Liver (tissue), 3 donors: ENCODE measurements at regions not wholly inside any gene's neighbourhood (a gene's known extent, or its start where the extent isn't known, plus 50 kb on each side); places are given as distances from the start of the nearest gene placed in this dataset.

ENCODE experiments used
- EGR1 ChIP-seq, 2 donors: IDR thresholded peaks; 2 replicates each; pipeline ENCODE4 v1.6.1; 2016 to 2018; ENCODE audit warnings: antibody characterized with exemption in 2 of 2, low read depth in 2 of 2
- GABPA ChIP-seq, 2 donors: IDR thresholded peaks in 1 of 2; conservative IDR thresholded peaks in 1 of 2; 2 replicates each; pipeline ENCODE4 v1.6.1; 2016; ENCODE audit warnings: antibody characterized with exemption in 2 of 2, mild to moderate bottlenecking in 1 of 2, moderate library complexity in 1 of 2
- JUND ChIP-seq, 2 donors: IDR thresholded peaks; 2 replicates each; pipeline ENCODE4 v1.6.1; 2016; ENCODE audit warnings: antibody characterized with exemption in 2 of 2
- MAX ChIP-seq: IDR thresholded peaks from 2 replicates; pipeline ENCODE4 v1.6.1; 2016; ENCODE audit warnings: antibody characterized with exemption
- RXRA ChIP-seq, 2 donors: IDR thresholded peaks; 2 replicates each; pipeline ENCODE4 v1.6.1; 2017 to 2018; ENCODE audit warnings: antibody characterized with exemption in 2 of 2, mild to moderate bottlenecking in 1 of 2
- SP1 ChIP-seq: IDR thresholded peaks from 2 replicates; pipeline ENCODE4 v1.6.1; 2018; ENCODE audit warnings: antibody characterized with exemption, mild to moderate bottlenecking
- TAF1 ChIP-seq: conservative IDR thresholded peaks from 2 replicates; pipeline ENCODE4 v1.6.1; 2016; ENCODE audit warnings: antibody characterized with exemption, mild to moderate bottlenecking
- YY1 ChIP-seq: IDR thresholded peaks from 2 replicates; pipeline ENCODE4 v1.6.1; 2016; ENCODE audit warnings: antibody characterized with exemption, mild to moderate bottlenecking
- TF ChIP-seq, protein P1 (sequence below): fragments of 150-350 bp; IDR thresholded peaks from 2 replicates; pipeline ENCODE4 v1.5.1; 2017; ENCODE audit warnings: improper control_type of control experiment, low read depth, low read length; ENCODE audit not compliant: missing input control
- donor health status: healthy.
- donor health status: healthy.

- TF ChIP-seq JUND (IDR thresholded peaks at IDR 0.05) (no peak), GABPA (IDR thresholded peaks at IDR 0.05 in 1 of 2, conservative IDR thresholded peaks at IDR 0.05 in 1 of 2) (no peak), YY1 (no peak), RXRA (IDR thresholded peaks at IDR 0.05) (no peak), MAX (no peak), EGR1 (IDR thresholded peaks at IDR 0.05; ENCODE audit: low read depth in 2 of 2) (no peak), SP1 (no peak), TAF1 (no peak)
- TF ChIP-seq, protein P1, sequence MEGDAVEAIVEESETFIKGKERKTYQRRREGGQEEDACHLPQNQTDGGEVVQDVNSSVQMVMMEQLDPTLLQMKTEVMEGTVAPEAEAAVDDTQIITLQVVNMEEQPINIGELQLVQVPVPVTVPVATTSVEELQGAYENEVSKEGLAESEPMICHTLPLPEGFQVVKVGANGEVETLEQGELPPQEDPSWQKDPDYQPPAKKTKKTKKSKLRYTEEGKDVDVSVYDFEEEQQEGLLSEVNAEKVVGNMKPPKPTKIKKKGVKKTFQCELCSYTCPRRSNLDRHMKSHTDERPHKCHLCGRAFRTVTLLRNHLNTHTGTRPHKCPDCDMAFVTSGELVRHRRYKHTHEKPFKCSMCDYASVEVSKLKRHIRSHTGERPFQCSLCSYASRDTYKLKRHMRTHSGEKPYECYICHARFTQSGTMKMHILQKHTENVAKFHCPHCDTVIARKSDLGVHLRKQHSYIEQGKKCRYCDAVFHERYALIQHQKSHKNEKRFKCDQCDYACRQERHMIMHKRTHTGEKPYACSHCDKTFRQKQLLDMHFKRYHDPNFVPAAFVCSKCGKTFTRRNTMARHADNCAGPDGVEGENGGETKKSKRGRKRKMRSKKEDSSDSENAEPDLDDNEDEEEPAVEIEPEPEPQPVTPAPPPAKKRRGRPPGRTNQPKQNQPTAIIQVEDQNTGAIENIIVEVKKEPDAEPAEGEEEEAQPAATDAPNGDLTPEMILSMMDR = no peak
These were observed 95.0 kb downstream of the SPP2 start for GRCh38 chr2:234145511-234145910.
